Mammary epithelial cell (primary cell): ENCODE measurements at regions not wholly inside any gene's neighbourhood (a gene's known extent, or its start where the extent isn't known, plus 50 kb on each side); places are given as distances from the start of the nearest gene placed in this dataset.

Experiments used
- CTCF ChIP-seq, 2 donors: IDR thresholded peaks in 1 of 2; conservative IDR thresholded peaks in 1 of 2; 2 replicates each; pipeline ENCODE4 v1.5.1; 2011 to 2012; ENCODE audit warnings: inconsistent platforms in 2 of 2, low read length in 2 of 2, mild to moderate bottlenecking in 2 of 2, control low read depth in 1 of 2, low read depth in 1 of 2; ENCODE audit not compliant: insufficient read depth in 1 of 2; ENCODE audit errors: extremely low read depth in 1 of 2
- EZH2 ChIP-seq: IDR thresholded peaks from 2 replicates; pipeline ENCODE4 v1.6.1; 2012; ENCODE audit warnings: low read length, inconsistent platforms, borderline replicate concordance

- TF ChIP-seq CTCF (conservative IDR thresholded peaks at IDR 0.05 in 1 of 2, IDR thresholded peaks at IDR 0.05 in 1 of 2; ENCODE audit: extremely low read depth in 1 of 2, insufficient read depth in 1 of 2, low read depth in 1 of 2, low read length in 2 of 2): no peak
- no peak for TF ChIP-seq EZH2
Measured at GRCh38 chr13:84923831-84924230, 875.4 kb downstream of the SLITRK6 start.
